K562 (cell line): ENCODE measurements at regions not wholly inside any gene's neighbourhood (a gene's known extent, or its start where the extent isn't known, plus 50 kb on each side); places are given as distances from the start of the nearest gene placed in this dataset.

Source experiments
- ATAC-seq: fragments of 200-7000 bp; cut with Tn5 transposase; 3 replicates; pipeline ENCODE4 v1.9.1; 2020; ENCODE audit warnings: moderate library complexity
- BruUV-seq: library from RNA; stranded (reverse); fragments of 400-500 nt; replicated peaks from 2 replicates; lab custom pipeline; 2021; lab: Mats Ljungman, UMichigan
- CTCF ChIA-PET: fragments of 300-600 bp; formaldehyde crosslinking; extraction: SDS; loops from one replicate; lab custom pipeline; 2021; ENCODE audit warnings: low intra/inter-chr PET ratio; lab: Yijun Ruan, JAX
- POLR2A ChIA-PET: fragments of 300-600, 350-650 bp; sonication (Branson Sonifier 250); formaldehyde crosslinking; extraction: SDS; loops from one replicate; lab custom pipeline; 2021; ENCODE audit warnings: antibody characterized with exemption, inconsistent platforms; lab: Yijun Ruan, JAX
- DNase-seq, 4 experiments: peaks; one replicate each; pipeline versions ENCODE4 v3.0.0 to v3.0.0-alpha.2; 2011 to 2018; ENCODE audit warnings: low spot score in 3 of 4, mixed read lengths in 3 of 4; ENCODE audit errors: extremely low read depth in 1 of 4
- FAIRE-seq: peaks from 2 replicates; lab custom pipeline; 2011; peaks lifted over from hg19 to GRCh38; lab: Jason Lieb, UNC
- H2AFZ ChIP-seq: 2 replicates; pipeline ENCODE4 v1.6.0; 2011; ENCODE audit warnings: low read depth, low read length, control low read depth, inconsistent platforms
- H3K27ac ChIP-seq: fragments of 200-600 bp; 3 replicates; pipeline ENCODE4 v1.8.0; 2011; ENCODE audit warnings: low read depth, mild to moderate bottlenecking, control low read depth, inconsistent platforms, low read length, moderate library complexity, mixed read lengths; ENCODE audit errors: extremely low read depth
- H3K27me3 ChIP-seq, 2 experiments: fragments of 300-600 bp in 1 of 2; 2 replicates in 1 of 2; 3 replicates in 1 of 2; pipeline versions ENCODE4 v1.6.0 to v1.8.0; 2011; ENCODE audit warnings: inconsistent platforms in 2 of 2, low read length in 2 of 2, mild to moderate bottlenecking in 1 of 2, mixed read lengths in 1 of 2, moderate library complexity in 1 of 2; ENCODE audit not compliant: control insufficient read depth in 2 of 2, insufficient read depth in 2 of 2
- H3K36me3 ChIP-seq: fragments of 300-600 bp; 3 replicates; pipeline ENCODE4 v1.8.0; 2011; ENCODE audit warnings: mild to moderate bottlenecking, low read length, inconsistent platforms; ENCODE audit not compliant: control insufficient read depth, insufficient read depth
- H3K4me1 ChIP-seq, 2 experiments: fragments of 200-600 bp in 1 of 2; replicated peaks in 1 of 2; 2 replicates in 1 of 2; 3 replicates in 1 of 2; pipeline versions ENCODE4 v1.5.1 to v1.8.0; 2011; ENCODE audit warnings: inconsistent platforms in 2 of 2, low read length in 2 of 2, mild to moderate bottlenecking in 1 of 2, mixed read lengths in 1 of 2, moderate library complexity in 1 of 2; ENCODE audit not compliant: control insufficient read depth in 2 of 2, insufficient read depth in 2 of 2
- H3K4me2 ChIP-seq: 2 replicates; pipeline ENCODE4 v1.6.1; 2011; ENCODE audit warnings: low read length, control low read depth, inconsistent platforms, mixed read lengths; ENCODE audit not compliant: insufficient read depth
- H3K4me3 ChIP-seq: fragments of 200-600 bp; sonication (generic), shearing (Covaris generic); 2 replicates; pipeline ENCODE4 v1.5.1; 2016; ENCODE audit warnings: control low read depth, inconsistent platforms
- H3K79me2 ChIP-seq: fragments of 200-600 bp; 3 replicates; pipeline ENCODE4 v1.8.0; 2011; ENCODE audit warnings: low read length, inconsistent platforms; ENCODE audit not compliant: control insufficient read depth, insufficient read depth
- H3K9ac ChIP-seq, 2 experiments: 2 replicates each; pipeline versions ENCODE4 v1.6.0 to v1.6.1; 2011; ENCODE audit warnings: low read depth in 2 of 2, low read length in 2 of 2, control low read depth in 1 of 2, inconsistent platforms in 1 of 2, mild to moderate bottlenecking in 1 of 2, mixed read lengths in 1 of 2; ENCODE audit not compliant: insufficient read depth in 1 of 2
- H3K9me1 ChIP-seq: one replicate; pipeline ENCODE4 v1.6.0; 2011; ENCODE audit warnings: inconsistent platforms, mild to moderate bottlenecking, low read length, moderate library complexity; ENCODE audit not compliant: control insufficient read depth, insufficient read depth
- H3K9me3 ChIP-seq: replicated peaks from 2 replicates; pipeline ENCODE4 v1.5.1; 2011; ENCODE audit warnings: low read depth, low read length, inconsistent platforms; ENCODE audit not compliant: control insufficient read depth, insufficient read depth
- H4K20me1 ChIP-seq: replicated peaks from 2 replicates; pipeline ENCODE4 v1.6.1; 2011; ENCODE audit warnings: low read length, inconsistent platforms, mixed read lengths; ENCODE audit not compliant: control insufficient read depth, insufficient read depth
- ETS2 ChIP-seq: IDR thresholded peaks from 2 replicates; pipeline ENCODE4 v1.6.1; 2016; ENCODE audit warnings: borderline replicate concordance, missing genetic modification characterization, mild to moderate bottlenecking, moderate library complexity, missing compliant biosample characterization; ENCODE audit not compliant: poor library complexity, severe bottlenecking
- KAT2B ChIP-seq: IDR thresholded peaks from one replicate; pipeline ENCODE4 v1.6.1; 2012; ENCODE audit warnings: low read depth, mild to moderate bottlenecking, control low read depth, inconsistent platforms, low read length, moderate library complexity
- LEF1 ChIP-seq: fragments of 450-650 bp; IDR thresholded peaks from 2 replicates; pipeline ENCODE4 v1.6.1; 2016; ENCODE audit warnings: mild to moderate bottlenecking
- MAFF ChIP-seq: IDR thresholded peaks from 2 replicates; pipeline ENCODE4 v1.6.1; 2012; ENCODE audit warnings: low read length, improper control_type of control experiment
- PRMT5 ChIP-seq: sonication (generic); formaldehyde crosslinking; IDR thresholded peaks from 2 replicates; pipeline ENCODE4 v1.5.0; 2020; ENCODE audit warnings: missing genetic modification reagents
- PTBP1 ChIP-seq: fragments of 200-400 bp; formaldehyde crosslinking; IDR thresholded peaks from 2 replicates; pipeline ENCODE4 v1.6.1; 2017; ENCODE audit warnings: low read depth, low read length
- ZBED1 ChIP-seq: IDR thresholded peaks from 2 replicates; pipeline ENCODE4 v1.6.1; 2014
- ZFP36 ChIP-seq: fragments of 150-350 bp; IDR thresholded peaks from 2 replicates; pipeline ENCODE4 v1.6.1; 2018; ENCODE audit warnings: low read length, low read depth; ENCODE audit not compliant: partially characterized antibody
- ZNF134 ChIP-seq: fragments of 250-450 bp; sonication (Bioruptor Pico); conservative IDR thresholded peaks from 2 replicates; pipeline ENCODE4 v1.4.0; 2020
- ZNF174 ChIP-seq: fragments of 250-450 bp; sonication (Bioruptor Pico); IDR thresholded peaks from 2 replicates; pipeline ENCODE4 v1.4.0; 2020; ENCODE audit warnings: mild to moderate bottlenecking
- ZNF212 ChIP-seq: fragments of 450-650 bp; formaldehyde crosslinking; IDR thresholded peaks from 2 replicates; pipeline ENCODE4 v1.4.0; 2020; ENCODE audit warnings: mild to moderate bottlenecking
- WGBS: fragments of 100-300 bp; shearing (Covaris generic); methylation state at CpG from one replicate; pipeline ENCODE4 v1.1.6; 2016; ENCODE audit warnings: low coverage, mixed read lengths; ENCODE audit not compliant: insufficient coverage; ENCODE audit errors: missing lambda C conversion rate; 5-methylcytosine and 5-hydroxymethylcytosine counted together
- in situ Hi-C: fragments of 300-500 bp; cut with MboI; formaldehyde crosslinking; loops from 4 replicates; pipeline ENCODE4 v1.15.0; 2018; ENCODE audit warnings: inconsistent platforms, mixed read lengths
- intact Hi-C: fragments of 100-400 bp; cut with micrococcal nuclease; formaldehyde crosslinking; loops from 2 replicates; pipeline ENCODE4 v1.14.2; 2022
- TF ChIP-seq, protein P1 (sequence below): sonication (generic); formaldehyde crosslinking; IDR thresholded peaks from 2 replicates; pipeline ENCODE4 v1.8.0; 2022; ENCODE audit warnings: mild to moderate bottlenecking, missing genetic modification reagents
- TF ChIP-seq, protein P2 (sequence below): sonication (generic); formaldehyde crosslinking; IDR thresholded peaks from 2 replicates; pipeline ENCODE4 v1.8.0; 2022; ENCODE audit warnings: missing genetic modification reagents, mild to moderate bottlenecking, borderline replicate concordance
- TF ChIP-seq, protein P3 (sequence below): fragments of 450-650 bp; IDR thresholded peaks from 2 replicates; pipeline ENCODE4 v1.6.1; 2016; ENCODE audit warnings: low read depth, mild to moderate bottlenecking, moderate library complexity
- TF ChIP-seq, protein P4 (sequence below): sonication (generic); formaldehyde crosslinking; IDR thresholded peaks from 2 replicates; pipeline ENCODE4 v1.5.0; 2020; ENCODE audit warnings: missing genetic modification reagents

DNA sequence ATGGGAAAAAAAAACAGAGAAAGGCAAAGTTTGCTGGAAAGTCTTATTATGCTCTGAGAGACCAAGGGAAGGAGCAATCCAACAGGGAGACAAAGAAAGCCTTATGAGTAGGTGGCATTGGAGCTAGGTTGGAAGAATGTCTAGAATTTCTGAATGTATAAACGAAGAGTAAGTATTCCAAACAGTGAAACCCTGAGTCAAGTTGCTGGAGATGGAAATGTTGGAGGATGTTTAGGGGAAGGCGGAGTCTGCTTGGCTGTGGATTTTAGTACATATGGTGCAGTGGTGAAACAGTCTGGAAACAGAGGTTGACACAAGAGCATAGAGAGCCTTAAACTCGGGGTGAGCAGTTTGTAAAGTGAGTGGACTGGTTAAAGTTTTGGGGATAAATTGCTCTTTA is 314.8 kb upstream of the CADM1 start (continued):
- TF ChIP-seq KAT2B (no peak), ETS2 (tag) (no peak), LEF1 (no peak), ZNF212 (CRISPR knock-in tag) (no peak)
- TF ChIP-seq, protein P1, sequence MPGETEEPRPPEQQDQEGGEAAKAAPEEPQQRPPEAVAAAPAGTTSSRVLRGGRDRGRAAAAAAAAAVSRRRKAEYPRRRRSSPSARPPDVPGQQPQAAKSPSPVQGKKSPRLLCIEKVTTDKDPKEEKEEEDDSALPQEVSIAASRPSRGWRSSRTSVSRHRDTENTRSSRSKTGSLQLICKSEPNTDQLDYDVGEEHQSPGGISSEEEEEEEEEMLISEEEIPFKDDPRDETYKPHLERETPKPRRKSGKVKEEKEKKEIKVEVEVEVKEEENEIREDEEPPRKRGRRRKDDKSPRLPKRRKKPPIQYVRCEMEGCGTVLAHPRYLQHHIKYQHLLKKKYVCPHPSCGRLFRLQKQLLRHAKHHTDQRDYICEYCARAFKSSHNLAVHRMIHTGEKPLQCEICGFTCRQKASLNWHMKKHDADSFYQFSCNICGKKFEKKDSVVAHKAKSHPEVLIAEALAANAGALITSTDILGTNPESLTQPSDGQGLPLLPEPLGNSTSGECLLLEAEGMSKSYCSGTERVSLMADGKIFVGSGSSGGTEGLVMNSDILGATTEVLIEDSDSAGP (CRISPR knock-in tag): no peak
- TF ChIP-seq, protein P2, sequence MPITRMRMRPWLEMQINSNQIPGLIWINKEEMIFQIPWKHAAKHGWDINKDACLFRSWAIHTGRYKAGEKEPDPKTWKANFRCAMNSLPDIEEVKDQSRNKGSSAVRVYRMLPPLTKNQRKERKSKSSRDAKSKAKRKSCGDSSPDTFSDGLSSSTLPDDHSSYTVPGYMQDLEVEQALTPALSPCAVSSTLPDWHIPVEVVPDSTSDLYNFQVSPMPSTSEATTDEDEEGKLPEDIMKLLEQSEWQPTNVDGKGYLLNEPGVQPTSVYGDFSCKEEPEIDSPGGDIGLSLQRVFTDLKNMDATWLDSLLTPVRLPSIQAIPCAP (CRISPR knock-in tag): no peak
- TF ChIP-seq, protein P3, sequence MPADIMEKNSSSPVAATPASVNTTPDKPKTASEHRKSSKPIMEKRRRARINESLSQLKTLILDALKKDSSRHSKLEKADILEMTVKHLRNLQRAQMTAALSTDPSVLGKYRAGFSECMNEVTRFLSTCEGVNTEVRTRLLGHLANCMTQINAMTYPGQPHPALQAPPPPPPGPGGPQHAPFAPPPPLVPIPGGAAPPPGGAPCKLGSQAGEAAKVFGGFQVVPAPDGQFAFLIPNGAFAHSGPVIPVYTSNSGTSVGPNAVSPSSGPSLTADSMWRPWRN: no peak
- TF ChIP-seq, all 486 proteins: peak for 0

DNA sequence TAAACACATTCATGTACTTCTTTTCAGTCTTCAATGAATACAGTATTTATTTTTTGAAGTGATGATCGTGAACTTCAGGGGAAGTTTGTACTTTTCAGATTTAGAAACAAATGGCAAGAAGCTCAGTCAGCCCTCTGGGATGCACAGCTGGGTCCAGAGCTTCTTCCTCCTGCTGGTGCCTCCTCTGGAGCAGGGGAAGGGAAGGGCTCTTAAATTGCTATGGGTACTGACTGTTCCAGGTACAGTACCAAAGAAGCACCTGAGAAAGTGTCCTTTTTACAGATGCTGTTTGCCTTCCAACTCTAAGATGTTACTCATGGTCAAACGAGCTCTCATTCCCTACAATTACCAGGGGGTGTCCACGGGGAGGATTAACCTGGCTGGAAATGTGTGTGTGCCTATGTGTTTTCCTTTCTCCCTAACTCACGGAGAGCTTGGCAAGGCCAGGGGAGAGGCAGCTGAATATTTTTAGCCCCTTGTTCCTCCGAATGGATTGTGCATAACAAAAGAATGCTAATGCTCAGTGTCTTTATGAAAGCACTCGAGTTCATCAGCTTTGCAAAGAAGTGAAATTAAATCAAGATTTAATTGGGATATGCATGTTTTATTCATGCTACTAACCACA is 313.7 kb upstream of the CADM1 start:
- Histone ChIP-seq H4K20me1 (no peaks in the 10 kb centered on the region), H3K27ac (no peak overlapping the region), H3K79me2 (no peaks in the 10 kb centered on the region), H3K36me3 (no peaks in the 10 kb centered on the region), H3K27me3 (no peaks in the 10 kb centered on the region), H3K4me3 (no peak overlapping the region), H2AFZ (no peak overlapping the region), H3K9me1 (no peaks in the 10 kb centered on the region)
- 9% methylated on average over 5 of the region's 6 CpGs for WGBS
- in situ Hi-C loops: no loop called here
- CTCF ChIA-PET: no interaction called here
- BruUV-seq: no TSS peak
- intact Hi-C loops: no loop called here
- ATAC-seq: no peak
- POLR2A ChIA-PET: interaction anchor here (0.7 kb wide), 1 partner anchor 210 kb away, joined by 4 read pairs; no protein-coding TSS in a partner anchor
- TF ChIP-seq, protein P4, sequence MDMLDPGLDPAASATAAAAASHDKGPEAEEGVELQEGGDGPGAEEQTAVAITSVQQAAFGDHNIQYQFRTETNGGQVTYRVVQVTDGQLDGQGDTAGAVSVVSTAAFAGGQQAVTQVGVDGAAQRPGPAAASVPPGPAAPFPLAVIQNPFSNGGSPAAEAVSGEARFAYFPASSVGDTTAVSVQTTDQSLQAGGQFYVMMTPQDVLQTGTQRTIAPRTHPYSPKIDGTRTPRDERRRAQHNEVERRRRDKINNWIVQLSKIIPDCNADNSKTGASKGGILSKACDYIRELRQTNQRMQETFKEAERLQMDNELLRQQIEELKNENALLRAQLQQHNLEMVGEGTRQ (CRISPR knock-in tag): no peak
- TF ChIP-seq ZNF174 (CRISPR knock-in tag) (no peak), ZNF134 (CRISPR knock-in tag) (no peak), PTBP1 (no peak), MAFF (no peak), PRMT5 (CRISPR knock-in tag) (no peak), ZBED1 (no peak), ZFP36 (no peak)
- TF ChIP-seq, protein P2 (CRISPR knock-in tag): no peak
- TF ChIP-seq, all 486 proteins: peak for 0
- Histone ChIP-seq H3K9ac (no peak overlapping the region), H3K4me1 (no peaks in the 10 kb centered on the region), H3K9me3 (no peaks in the 10 kb centered on the region), H3K4me2 (no peak overlapping the region)
- FAIRE-seq (no peak), DNase-seq (no peak)
